ENCODE measurements at regions not wholly inside any gene's neighbourhood (a gene's known extent, or its start where the extent isn't known, plus 50 kb on each side); places are given as distances from the start of the nearest gene placed in this dataset.
A peak's percentile ranks its signal among the peaks of the same experiment; 100 is the strongest.

GRCh38 chr6:122322824-122323223, 76.6 kb upstream of the HSF2 start:
- DNase-seq = peak; percentile 19

GRCh38 chr6:122323361-122323760, 76.1 kb upstream of the HSF2 start:
- DNase-seq = peak; percentile 29

GRCh38 chr6:122330315-122330714, 69.1 kb upstream of the HSF2 start:
- DNase-seq = no peak

GRCh38 chr6:122337645-122338044, 61.8 kb upstream of the HSF2 start:
- no peak for DNase-seq

GRCh38 chr6:122339661-122340060, 59.8 kb upstream of the HSF2 start:
- DNase-seq = no peak

GRCh38 chr6:122347280-122347679, 52.2 kb upstream of the HSF2 start:
- no peak for DNase-seq

GRCh38 chr6:122347751-122348150, 51.7 kb upstream of the HSF2 start:
- no peak for DNase-seq

Measured in HCEC 1CT (cell line).